OCI-M1 (cell line): ENCODE measurements at regions not wholly inside any gene's neighbourhood (a gene's known extent, or its start where the extent isn't known, plus 50 kb on each side); places are given as distances from the start of the nearest gene placed in this dataset.
"Not testable (repeated sequence)": the region's sequence is repeated elsewhere in the genome, so short reads cannot be mapped to it uniquely, and the experiment has no call there.

Experiments used
- DNase-seq: peaks from one replicate; lab custom pipeline; 2025; lab: John Stamatoyannopoulos, UW

GRCh38 chr10:62657244-62657835, 147.2 kb upstream of the ADO start:
- no peak for DNase-seq

GRCh38 chr10:62658516-62658915, 146.0 kb upstream of the ADO start:
- no peak for DNase-seq

GRCh38 chr10:62661143-62661542, 143.4 kb upstream of the ADO start:
- DNase-seq = no peak

- DNase-seq = no peak
These were observed 142.0 kb upstream of the ADO start for GRCh38 chr10:62662486-62662885.

- no peak for DNase-seq
These were observed 138.7 kb upstream of the ADO start for GRCh38 chr10:62665771-62666170.

GRCh38 chr10:62666275-62666674, 138.2 kb upstream of the ADO start:
- DNase-seq = peak; percentile 71

GRCh38 chr10:62669341-62669740, 135.2 kb upstream of the ADO start:
- no peak for DNase-seq

- DNase-seq = no peak
These were observed 133.4 kb upstream of the ADO start for GRCh38 chr10:62671104-62671503.

- peak; percentile 15 for DNase-seq
These were observed 123.1 kb upstream of the ADO start for GRCh38 chr10:62681211-62681940.

GRCh38 chr10:62684911-62685310, 119.6 kb upstream of the ADO start:
- no peak for DNase-seq

GRCh38 chr10:62687230-62687748, 117.2 kb upstream of the ADO start:
- no peak for DNase-seq

GRCh38 chr10:62688971-62689700, 115.4 kb upstream of the ADO start:
- no peak for DNase-seq

- DNase-seq = no peak
These were observed 114.8 kb upstream of the ADO start for GRCh38 chr10:62689712-62690111.

- no peak for DNase-seq
These were observed 113.8 kb upstream of the ADO start for GRCh38 chr10:62690703-62691102.

- DNase-seq = no peak
These were observed 113.2 kb upstream of the ADO start for GRCh38 chr10:62691336-62691735.

GRCh38 chr10:62692085-62692484, 112.4 kb upstream of the ADO start:
- DNase-seq = no peak

- no peak for DNase-seq
These were observed 111.2 kb upstream of the ADO start for GRCh38 chr10:62693306-62693705.

- DNase-seq = no peak
These were observed 109.9 kb upstream of the ADO start for GRCh38 chr10:62694537-62695126.

- DNase-seq = no peak
These were observed 107.7 kb upstream of the ADO start for GRCh38 chr10:62696798-62697197.

GRCh38 chr10:62699148-62699547, 105.4 kb upstream of the ADO start:
- peak; percentile 8 for DNase-seq

GRCh38 chr10:62704121-62704520, 100.4 kb upstream of the ADO start:
- DNase-seq = not testable (repeated sequence)

GRCh38 chr10:62705789-62706188, 98.7 kb upstream of the ADO start:
- DNase-seq = no peak

- no peak for DNase-seq
These were observed 96.7 kb upstream of the ADO start for GRCh38 chr10:62707810-62708209.
